ENCODE measurements at regions not wholly inside any gene's neighbourhood (a gene's known extent, or its start where the extent isn't known, plus 50 kb on each side); places are given as distances from the start of the nearest gene placed in this dataset.

DNA sequence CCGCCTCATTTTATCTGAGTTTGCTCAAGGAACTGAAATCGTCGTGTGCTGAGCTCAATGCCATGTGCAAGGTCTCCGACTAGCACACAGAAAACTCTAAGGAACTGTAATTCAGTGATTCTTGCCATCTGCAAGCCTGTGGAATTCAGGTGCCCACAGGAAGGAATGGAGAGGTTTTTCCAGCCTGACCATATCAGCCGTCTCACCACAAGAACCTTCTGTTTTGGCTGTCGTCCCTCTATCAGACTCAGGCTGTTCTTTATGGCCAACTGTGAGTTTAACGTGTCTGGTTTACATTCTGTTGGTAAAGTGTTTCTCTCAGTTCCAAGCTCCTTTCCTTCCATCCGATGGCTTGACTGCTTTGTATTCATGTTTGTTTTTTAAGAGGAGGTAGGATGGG lies 293.5 kb downstream of the SPRY2 start:
- no peak for TF ChIP-seq RAD21 (IDR thresholded peaks at IDR 0.05; ENCODE audit: low read length)
- TF ChIP-seq, protein P1, sequence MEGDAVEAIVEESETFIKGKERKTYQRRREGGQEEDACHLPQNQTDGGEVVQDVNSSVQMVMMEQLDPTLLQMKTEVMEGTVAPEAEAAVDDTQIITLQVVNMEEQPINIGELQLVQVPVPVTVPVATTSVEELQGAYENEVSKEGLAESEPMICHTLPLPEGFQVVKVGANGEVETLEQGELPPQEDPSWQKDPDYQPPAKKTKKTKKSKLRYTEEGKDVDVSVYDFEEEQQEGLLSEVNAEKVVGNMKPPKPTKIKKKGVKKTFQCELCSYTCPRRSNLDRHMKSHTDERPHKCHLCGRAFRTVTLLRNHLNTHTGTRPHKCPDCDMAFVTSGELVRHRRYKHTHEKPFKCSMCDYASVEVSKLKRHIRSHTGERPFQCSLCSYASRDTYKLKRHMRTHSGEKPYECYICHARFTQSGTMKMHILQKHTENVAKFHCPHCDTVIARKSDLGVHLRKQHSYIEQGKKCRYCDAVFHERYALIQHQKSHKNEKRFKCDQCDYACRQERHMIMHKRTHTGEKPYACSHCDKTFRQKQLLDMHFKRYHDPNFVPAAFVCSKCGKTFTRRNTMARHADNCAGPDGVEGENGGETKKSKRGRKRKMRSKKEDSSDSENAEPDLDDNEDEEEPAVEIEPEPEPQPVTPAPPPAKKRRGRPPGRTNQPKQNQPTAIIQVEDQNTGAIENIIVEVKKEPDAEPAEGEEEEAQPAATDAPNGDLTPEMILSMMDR (conservative IDR thresholded peaks at IDR 0.05; ENCODE audit: low read depth, low read length) = no peak
- no peak for TF ChIP-seq RFX5 (IDR thresholded peaks at IDR 0.05; ENCODE audit: low read depth, low read length)
- no peak for TF ChIP-seq MAZ (IDR thresholded peaks at IDR 0.05; ENCODE audit: borderline replicate concordance, low read depth, low read length)
- TF ChIP-seq POLR2A (IDR thresholded peaks at IDR 0.05; ENCODE audit: low read depth, low read length) = no peak
- no peak for TF ChIP-seq MAFK (IDR thresholded peaks at IDR 0.05; ENCODE audit: low read depth, low read length)
- TF ChIP-seq, protein P2, sequence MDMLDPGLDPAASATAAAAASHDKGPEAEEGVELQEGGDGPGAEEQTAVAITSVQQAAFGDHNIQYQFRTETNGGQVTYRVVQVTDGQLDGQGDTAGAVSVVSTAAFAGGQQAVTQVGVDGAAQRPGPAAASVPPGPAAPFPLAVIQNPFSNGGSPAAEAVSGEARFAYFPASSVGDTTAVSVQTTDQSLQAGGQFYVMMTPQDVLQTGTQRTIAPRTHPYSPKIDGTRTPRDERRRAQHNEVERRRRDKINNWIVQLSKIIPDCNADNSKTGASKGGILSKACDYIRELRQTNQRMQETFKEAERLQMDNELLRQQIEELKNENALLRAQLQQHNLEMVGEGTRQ (IDR thresholded peaks at IDR 0.05; ENCODE audit: low read depth, low read length) = no peak
- no peak for TF ChIP-seq MXI1 (IDR thresholded peaks at IDR 0.05; ENCODE audit: borderline replicate concordance, low read depth, low read length)
- TF ChIP-seq SMC3 (IDR thresholded peaks at IDR 0.05; ENCODE audit: low read depth, low read length) = no peak
- TF ChIP-seq NFE2L2 (IDR thresholded peaks at IDR 0.05; ENCODE audit: low read depth, low read length) = no peak
- TF ChIP-seq BHLHE40 (IDR thresholded peaks at IDR 0.05; ENCODE audit: low read depth, low read length) = no peak
- TF ChIP-seq CHD1 (IDR thresholded peaks at IDR 0.05; ENCODE audit: low read depth, low read length) = no peak

Data from IMR-90 (cell line).